Fibroblast of skin of left biceps (primary cell): ENCODE measurements at regions not wholly inside any gene's neighbourhood (a gene's known extent, or its start where the extent isn't known, plus 50 kb on each side); places are given as distances from the start of the nearest gene placed in this dataset.
"Not testable (repeated sequence)": the region's sequence is repeated elsewhere in the genome, so short reads cannot be mapped to it uniquely, and the experiment has no call there.

Experiments used
- DNase-seq, 2 experiments: peaks; one replicate each; pipeline ENCODE4 v3.0.0-alpha.2; 2013; ENCODE audit warnings: low read depth in 2 of 2

DNA sequence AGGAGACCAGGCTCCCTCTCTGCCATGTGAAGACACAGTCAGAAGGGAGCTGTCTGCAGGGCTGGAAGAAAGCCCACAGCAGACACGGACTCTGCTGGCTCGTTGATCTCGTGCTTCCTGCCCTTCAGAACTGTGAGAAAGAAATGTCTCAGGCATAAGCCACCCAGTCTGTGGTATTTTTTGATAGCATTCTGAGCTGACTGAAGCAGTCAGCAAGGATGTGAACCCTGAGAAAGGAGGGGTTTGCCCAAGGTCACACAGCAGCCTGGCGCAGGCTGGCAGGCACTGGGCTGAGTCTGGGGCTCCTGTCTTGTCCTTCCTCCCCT lies 255.1 kb upstream of the B3GAT1 start:
- DNase-seq: no peak

DNA sequence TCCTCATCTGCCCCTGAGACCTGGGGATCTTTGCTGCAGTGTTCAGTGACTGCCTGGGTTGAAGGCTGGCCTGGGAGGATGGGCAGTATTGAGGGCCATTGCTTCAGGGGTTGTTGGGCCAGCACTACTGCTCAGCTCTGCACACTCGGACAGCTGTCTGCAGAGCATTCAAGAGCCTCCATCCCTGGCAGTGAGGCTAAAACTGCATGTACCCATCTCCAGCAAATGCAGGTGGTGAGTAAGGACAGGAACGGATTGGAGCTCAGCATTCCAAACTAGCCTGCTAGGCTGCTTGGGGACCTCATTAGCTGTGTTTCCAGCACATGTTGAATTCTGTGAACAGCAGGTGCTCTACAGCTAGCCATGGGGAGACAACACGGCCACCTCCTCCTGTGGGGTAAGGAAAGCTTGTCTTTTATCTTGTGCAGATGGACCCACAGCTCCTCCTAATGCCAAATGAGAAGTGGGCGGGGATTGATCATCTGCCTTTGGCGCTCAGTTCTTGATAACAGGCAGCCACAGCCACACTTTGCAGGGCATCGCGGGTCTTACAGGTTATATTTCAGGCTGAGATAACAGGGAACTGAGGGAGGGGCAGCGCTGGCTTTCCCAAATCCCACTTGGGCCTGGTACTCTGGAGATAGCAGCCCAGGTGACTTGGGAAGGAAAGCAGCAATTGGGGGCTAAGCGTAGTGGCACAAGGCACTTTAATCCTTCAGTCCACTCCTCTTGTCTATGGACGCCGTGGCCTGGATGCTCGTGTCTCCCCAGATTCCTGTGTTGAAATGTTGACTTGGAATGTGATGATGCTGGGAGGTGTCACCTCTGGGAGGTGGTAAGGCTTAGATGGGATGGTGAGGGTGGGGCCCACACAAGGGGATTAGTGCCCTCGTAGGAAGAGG lies 254.5 kb upstream of the B3GAT1 start:
- DNase-seq: no peak

- no peak for DNase-seq
Measured at GRCh38 chr11:134665571-134666270, 253.7 kb upstream of the B3GAT1 start.

DNA sequence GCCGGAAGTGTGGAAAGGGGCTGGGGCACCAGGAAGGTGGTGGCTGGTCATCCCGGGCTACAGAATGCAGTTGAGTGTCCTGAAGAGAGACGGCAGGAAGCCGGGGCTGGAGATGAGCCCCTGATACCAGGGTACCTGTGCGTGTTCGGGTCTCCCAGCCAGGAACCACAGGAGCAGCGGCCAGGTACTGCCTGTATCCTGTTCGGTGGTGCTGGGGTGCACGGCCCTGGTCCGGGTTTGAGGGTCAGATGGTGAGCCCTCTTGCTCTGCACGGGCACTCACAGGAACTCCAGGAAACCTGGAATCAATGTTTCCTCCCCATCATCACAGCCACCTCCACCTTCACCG lies 253.1 kb upstream of the B3GAT1 start:
- no peak for DNase-seq

- DNase-seq: no peak
Measured at GRCh38 chr11:134664447-134665187, 252.6 kb upstream of the B3GAT1 start.

- DNase-seq: no peak
Measured at GRCh38 chr11:134663506-134664313, 251.7 kb upstream of the B3GAT1 start.

DNA sequence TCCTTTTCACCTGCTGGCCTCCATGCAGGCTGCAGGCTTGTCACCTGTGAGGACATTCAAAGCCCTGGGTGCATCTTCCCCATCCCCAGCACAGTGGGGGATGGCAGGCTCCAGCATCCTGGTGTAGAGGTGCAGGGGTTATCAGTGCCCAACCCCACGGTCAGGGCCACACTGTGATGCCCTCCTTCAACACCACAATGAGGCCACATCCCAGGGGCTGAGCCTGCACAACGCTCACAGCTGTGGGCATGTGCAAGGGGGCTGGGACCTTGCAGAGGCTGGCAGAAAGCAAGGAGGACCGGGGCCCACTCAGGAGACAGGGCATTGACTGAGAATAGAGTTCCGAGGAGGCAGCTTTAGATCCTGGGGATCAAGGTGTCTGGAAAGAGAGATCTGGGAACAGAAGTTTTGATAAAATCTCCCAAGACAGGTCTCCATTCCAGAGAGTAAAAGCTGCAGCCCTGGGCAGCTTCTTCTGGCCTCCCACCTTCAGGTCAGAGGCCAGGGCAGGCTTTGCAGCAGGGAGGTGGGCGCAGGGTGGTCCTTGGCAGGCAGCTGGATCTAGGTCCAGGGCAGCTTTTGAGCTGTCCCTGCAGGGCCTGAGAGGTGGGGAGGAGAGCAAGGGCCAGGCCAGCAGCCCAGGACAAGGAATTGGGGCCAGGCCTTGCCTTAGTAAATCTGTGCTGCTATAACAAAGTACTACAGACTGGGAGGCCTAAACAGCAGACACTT lies 250.8 kb upstream of the B3GAT1 start:
- DNase-seq: no peak

DNA sequence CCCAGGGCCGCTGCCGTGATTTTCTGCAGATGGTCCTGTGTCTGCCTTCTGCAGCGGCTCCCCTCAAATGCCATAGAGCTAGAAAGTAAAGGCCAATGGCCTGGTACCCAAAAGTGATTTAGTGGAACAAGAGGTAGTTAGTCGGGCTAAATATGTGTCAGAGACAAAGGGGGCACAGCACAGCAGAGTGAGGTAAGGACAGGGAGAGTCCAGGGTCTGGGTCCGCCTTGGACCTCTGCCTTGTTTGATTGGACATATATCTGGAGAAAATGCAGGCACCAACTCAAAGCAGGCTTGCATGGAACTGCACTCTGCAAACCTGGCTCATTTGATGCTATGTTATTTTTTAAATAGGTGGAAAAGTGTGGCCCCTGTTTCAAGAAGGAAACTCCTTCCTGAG lies 249.6 kb upstream of the B3GAT1 start:
- no peak for DNase-seq

DNA sequence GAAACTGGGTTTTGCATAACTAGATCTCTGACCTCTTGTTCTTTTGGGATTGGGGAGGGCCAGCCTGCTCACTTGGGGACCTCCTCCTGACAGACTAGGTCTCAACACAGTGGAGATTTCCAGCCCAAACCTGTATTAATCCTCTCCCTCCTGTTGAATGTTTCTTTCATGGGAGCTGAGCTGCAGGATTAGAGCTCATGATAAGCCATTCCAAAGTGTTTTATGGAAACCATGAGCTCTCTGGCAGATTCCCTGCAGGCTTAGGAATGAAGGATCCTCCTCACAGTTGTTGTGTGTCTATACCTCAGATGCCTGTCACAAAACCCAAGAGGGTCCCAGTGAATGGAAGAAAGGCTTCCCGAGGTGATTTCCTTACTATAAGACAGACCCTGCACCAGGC lies 248.4 kb upstream of the B3GAT1 start:
- no peak for DNase-seq

DNA sequence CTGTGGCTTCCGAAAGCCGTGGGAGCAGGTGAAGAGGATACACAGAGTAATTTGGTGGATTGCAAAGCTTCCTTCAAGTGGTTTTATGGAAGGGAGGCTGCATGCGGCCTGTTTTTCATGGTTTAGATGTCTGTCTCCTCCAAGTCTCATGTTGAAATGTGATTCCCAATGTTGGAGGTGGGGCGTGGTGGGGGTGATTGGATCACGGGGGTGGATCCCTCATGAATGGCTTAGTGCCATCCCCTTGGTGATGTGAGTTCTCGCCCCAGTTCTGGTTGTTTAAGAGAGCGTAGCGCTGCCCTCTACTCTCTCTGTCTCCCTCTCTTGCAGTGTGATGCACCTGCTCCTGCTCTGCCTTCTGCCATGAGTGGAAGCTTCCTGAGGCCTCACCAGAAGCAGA lies 247.8 kb upstream of the B3GAT1 start:
- DNase-seq: no peak

DNA sequence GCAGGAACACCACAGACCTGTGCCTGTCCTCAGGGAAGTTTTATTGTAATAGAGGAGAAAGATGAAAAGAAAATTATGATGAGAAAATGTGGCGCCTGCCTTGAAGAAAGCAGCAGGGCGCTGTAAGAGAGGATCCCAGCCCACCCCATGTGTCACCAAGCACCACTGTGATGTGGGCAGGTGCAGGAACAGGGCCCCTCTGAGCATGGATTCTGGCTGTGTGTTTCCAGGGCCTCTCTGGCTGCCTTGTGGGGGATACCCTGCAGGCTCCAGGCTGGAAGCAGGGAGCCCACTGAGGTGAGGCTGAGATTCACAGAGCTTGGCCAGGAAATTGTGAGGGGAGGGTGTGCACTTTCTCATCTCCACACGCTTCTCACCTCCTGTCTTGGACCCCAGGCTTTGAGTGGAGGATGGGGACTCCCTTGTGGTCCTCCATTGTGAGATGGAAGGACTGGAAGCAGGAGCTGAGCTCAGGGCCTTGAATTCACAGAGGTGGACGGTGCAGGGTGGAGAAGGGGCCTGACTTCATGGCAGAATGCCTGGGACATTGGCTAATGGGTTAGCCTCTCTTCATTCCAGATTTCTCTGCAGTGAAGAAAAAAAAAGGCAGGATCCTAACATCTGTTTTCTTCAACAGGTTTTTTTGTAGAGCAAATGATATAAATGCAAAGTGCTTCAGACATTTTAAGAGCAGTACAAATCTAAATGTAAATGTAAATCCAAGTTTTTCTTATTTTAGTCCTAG lies 246.6 kb upstream of the B3GAT1 start:
- DNase-seq: no peak

DNA sequence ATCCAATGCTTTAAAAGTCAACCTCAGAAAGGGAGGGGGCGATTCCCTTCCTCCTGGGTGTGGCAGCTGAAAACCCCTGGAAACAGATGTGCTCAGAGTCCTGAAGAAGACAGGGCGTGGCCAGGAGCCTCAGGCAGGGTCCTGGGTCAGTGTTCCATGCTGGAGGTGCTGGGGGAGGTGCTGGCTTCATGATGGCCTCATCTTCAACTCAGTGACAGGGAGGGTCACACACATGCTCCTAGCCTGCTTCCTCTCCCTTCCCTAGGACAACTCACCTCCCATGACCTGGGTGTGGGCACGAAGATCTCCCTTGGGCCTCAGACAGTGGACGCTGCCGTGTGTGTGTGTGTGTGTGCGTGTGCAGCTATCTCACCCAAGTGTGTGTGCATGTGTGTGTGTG lies 245.6 kb upstream of the B3GAT1 start:
- DNase-seq: no peak

- DNase-seq: no peak
Measured at GRCh38 chr11:134656861-134657540, 245.0 kb upstream of the B3GAT1 start.

DNA sequence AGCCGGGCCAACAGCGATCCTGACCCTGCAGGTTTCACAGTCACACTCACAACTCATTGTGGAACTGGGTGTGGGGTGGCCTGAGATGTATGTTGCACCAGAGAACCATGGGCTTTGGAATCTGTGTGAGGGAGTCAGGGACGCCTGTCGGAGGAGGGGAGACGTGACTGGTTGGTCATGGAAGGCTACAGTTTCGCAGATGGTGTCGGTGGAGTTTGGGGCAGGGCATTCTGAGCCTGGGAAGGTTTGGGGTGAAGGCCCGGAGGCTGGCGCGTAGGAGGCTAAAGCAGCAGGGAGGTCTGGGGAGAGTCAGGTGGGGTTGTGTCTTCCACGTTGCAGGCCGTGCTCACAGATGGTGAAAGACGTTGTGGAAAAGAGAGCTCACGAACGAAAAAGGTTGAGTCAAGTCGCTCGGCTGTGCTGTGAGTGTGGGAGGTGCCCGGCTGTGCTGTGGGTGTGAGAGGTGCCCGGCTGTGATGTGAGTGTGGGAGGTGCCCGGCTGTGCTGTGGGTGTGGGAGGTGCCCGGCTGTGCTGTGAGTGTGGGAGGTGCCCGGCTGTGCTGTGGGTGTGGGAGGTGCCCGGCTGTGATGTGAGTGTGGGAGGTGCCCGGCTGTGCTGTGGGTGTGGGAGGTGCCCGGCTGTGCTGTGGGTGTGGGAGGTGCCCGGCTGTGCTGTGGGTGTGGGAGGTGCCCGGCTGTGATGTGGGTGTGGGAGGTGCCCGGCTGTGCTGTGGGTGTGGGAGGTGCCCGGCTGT lies 244.2 kb upstream of the B3GAT1 start:
- not testable (repeated sequence) for DNase-seq

- DNase-seq: no peak
Measured at GRCh38 chr11:134655189-134655989, 243.3 kb upstream of the B3GAT1 start.

DNA sequence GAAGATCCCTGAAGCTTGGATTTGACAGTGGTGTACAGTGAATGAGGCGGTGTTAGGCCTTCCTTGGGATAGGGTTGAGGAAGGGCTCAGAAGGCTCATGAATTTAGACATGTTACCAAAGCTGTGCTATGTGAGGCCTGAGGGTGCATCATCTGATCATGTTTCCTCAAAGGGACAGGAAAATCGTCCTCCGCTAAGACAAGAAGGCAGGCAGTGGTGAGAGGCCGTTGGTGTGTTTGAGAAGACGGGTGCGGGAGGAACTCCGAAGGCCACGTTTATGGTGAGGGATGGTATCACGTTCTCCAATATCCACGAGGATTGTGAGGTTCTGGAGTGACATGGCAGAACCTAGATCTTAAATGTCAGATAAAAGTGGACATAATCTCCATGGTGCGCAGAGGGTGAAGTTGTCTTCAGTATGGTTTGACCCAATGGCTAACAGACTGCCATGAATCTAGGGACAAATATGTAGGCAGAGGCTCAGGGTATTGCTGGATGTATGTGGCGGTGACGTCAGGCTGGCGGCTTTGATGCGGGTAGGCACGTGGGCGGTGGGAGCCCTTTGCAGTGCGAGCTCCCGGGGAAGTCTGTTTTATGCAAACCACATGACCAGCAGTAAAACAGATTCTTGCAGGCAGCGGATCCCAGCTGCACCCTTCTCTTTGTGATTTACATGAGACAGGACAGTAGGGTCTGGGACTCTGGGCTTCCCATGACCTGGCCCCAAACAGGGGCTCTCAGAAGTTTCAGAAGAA lies 242.3 kb upstream of the B3GAT1 start:
- DNase-seq: no peak

DNA sequence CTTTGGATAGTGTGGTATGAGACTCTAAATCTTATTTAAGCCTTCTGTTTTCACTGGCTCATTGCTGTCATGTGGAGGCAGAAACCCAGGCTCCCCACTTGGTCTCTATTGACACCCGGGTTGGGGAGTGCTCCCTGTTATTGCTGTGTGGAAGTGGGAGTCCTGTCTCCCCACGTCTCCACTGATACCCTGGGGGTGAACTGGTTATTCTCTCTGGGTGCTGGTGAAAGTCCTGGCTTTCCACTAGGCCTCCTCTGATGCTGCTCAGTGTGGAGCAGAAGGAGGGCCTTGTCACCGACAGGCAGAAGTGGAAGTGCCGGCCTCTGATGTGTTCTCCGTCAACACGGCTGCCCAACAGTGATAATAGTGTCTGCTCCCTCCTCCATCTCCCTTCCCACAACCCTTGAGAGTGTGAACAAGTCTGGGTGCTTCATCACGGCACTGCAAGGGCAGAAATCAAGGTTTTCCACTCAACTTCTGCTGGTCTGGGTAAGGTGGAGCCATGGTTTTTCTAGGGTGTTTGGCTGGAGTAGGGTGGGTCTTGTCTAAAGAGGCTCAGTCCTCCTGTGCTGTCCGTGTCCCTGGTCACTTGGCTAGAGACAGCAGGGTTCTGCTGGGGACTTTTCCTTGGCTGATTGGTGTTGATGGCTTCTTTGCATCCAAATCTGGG lies 240.7 kb upstream of the B3GAT1 start:
- DNase-seq: no peak
